ENCODE measurements at regions not wholly inside any gene's neighbourhood (a gene's known extent, or its start where the extent isn't known, plus 50 kb on each side); places are given as distances from the start of the nearest gene placed in this dataset.

- H3K36me3 Mint-ChIP-seq: no peaks in the 10 kb centered on the region
- no peak overlapping the region for H3K4me3 ChIP-seq (replicated peaks in 1 of 3; ENCODE audit: low read depth in 2 of 3, low read length in 3 of 3)
- DNase-seq: no peak
- no peaks in the 10 kb centered on the region for H3K27me3 ChIP-seq (ENCODE audit: control insufficient read depth in 2 of 2, insufficient read depth in 2 of 2, low read length in 2 of 2)
- H3K9me3 ChIP-seq (replicated peaks in 1 of 2; ENCODE audit: control insufficient read depth in 1 of 2, insufficient read depth in 1 of 2, low read length in 2 of 2): no peaks in the 10 kb centered on the region
- no peak overlapping the region for H2AFZ ChIP-seq (ENCODE audit: insufficient read depth, low read depth, low read length, poor library complexity, severe bottlenecking)
- H3K27me3 Mint-ChIP-seq (ENCODE audit: low read depth in 3 of 3): peaks cover 0 to 2% (median 1%) of the 10 kb centered on the region in 3 donors
- TF ChIP-seq, protein P1, sequence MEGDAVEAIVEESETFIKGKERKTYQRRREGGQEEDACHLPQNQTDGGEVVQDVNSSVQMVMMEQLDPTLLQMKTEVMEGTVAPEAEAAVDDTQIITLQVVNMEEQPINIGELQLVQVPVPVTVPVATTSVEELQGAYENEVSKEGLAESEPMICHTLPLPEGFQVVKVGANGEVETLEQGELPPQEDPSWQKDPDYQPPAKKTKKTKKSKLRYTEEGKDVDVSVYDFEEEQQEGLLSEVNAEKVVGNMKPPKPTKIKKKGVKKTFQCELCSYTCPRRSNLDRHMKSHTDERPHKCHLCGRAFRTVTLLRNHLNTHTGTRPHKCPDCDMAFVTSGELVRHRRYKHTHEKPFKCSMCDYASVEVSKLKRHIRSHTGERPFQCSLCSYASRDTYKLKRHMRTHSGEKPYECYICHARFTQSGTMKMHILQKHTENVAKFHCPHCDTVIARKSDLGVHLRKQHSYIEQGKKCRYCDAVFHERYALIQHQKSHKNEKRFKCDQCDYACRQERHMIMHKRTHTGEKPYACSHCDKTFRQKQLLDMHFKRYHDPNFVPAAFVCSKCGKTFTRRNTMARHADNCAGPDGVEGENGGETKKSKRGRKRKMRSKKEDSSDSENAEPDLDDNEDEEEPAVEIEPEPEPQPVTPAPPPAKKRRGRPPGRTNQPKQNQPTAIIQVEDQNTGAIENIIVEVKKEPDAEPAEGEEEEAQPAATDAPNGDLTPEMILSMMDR (IDR thresholded peaks at IDR 0.05): no peak
- no peak overlapping the region for H3K9ac ChIP-seq (ENCODE audit: insufficient read depth, low read length, poor library complexity, severe bottlenecking)
- no peaks in the 10 kb centered on the region for H4K20me1 ChIP-seq (ENCODE audit: insufficient read depth, low read length)
- H3K4me1 ChIP-seq (ENCODE audit: control insufficient read depth in 1 of 2, insufficient read depth in 2 of 2, low read length in 2 of 2): no peaks in the 10 kb centered on the region
- peaks cover 0 to 7% (median 2%) of the 10 kb centered on the region in 7 donors for H3K9me3 Mint-ChIP-seq
- H3K36me3 ChIP-seq (replicated peaks in 1 of 2; ENCODE audit: control insufficient read depth in 1 of 2, insufficient read depth in 2 of 2, low read length in 2 of 2): no peaks in the 10 kb centered on the region
- intact Hi-C loops (cut with micrococcal nuclease): no loop called here
- H3K27ac Mint-ChIP-seq: no peak overlapping the region
- no peaks in the 10 kb centered on the region for H3K79me2 ChIP-seq (ENCODE audit: insufficient read depth, low read length)
- no peak overlapping the region for H3K4me3 Mint-ChIP-seq
- WGBS (ENCODE audit: insufficient coverage): 100% methylated on average over 1 of the region's 4 CpGs
- no peak overlapping the region for H3K4me2 ChIP-seq (replicated peaks; ENCODE audit: extremely low read depth, low read length, poor library complexity, severe bottlenecking)
- no peak overlapping the region for H3K27ac ChIP-seq (ENCODE audit: low read depth in 1 of 2, low read length in 2 of 2)
- H3K4me1 Mint-ChIP-seq: no peaks in the 10 kb centered on the region
These were observed 271.8 kb upstream of the DMAC1 start for GRCh38 chr9:8071445-8071798.

- Histone ChIP-seq H4K20me1 (ENCODE audit: insufficient read depth, low read length) (no peaks in the 10 kb centered on the region), H3K9me3 (replicated peaks in 1 of 2; ENCODE audit: control insufficient read depth in 1 of 2, insufficient read depth in 1 of 2, low read length in 2 of 2) (no peaks in the 10 kb centered on the region), H3K27me3 (ENCODE audit: control insufficient read depth in 2 of 2, insufficient read depth in 2 of 2, low read length in 2 of 2) (no peaks in the 10 kb centered on the region), H3K27ac (ENCODE audit: low read depth in 1 of 2, low read length in 2 of 2) (no peak overlapping the region), H3K9ac (ENCODE audit: insufficient read depth, low read length, poor library complexity, severe bottlenecking) (no peak overlapping the region), H3K79me2 (ENCODE audit: insufficient read depth, low read length) (no peaks in the 10 kb centered on the region), H3K4me3 (replicated peaks in 1 of 3; ENCODE audit: low read depth in 2 of 3, low read length in 3 of 3) (no peak overlapping the region), H3K4me1 (ENCODE audit: control insufficient read depth in 1 of 2, insufficient read depth in 2 of 2, low read length in 2 of 2) (no peaks in the 10 kb centered on the region), H3K4me2 (replicated peaks; ENCODE audit: extremely low read depth, low read length, poor library complexity, severe bottlenecking) (no peak overlapping the region), H3K36me3 (replicated peaks in 1 of 2; ENCODE audit: control insufficient read depth in 1 of 2, insufficient read depth in 2 of 2, low read length in 2 of 2) (no peaks in the 10 kb centered on the region), H2AFZ (ENCODE audit: insufficient read depth, low read depth, low read length, poor library complexity, severe bottlenecking) (no peak overlapping the region)
- TF ChIP-seq, protein P1 (IDR thresholded peaks at IDR 0.05): no peak
- intact Hi-C loops (cut with micrococcal nuclease): no loop called here
- Mint-ChIP-seq H3K4me3 (no peak overlapping the region), H3K9me3 (peaks cover 0 to 7% (median 2%) of the 10 kb centered on the region in 7 donors), H3K27ac (no peak overlapping the region), H3K36me3 (no peaks in the 10 kb centered on the region), H3K4me1 (no peaks in the 10 kb centered on the region), H3K27me3 (ENCODE audit: low read depth in 3 of 3) (peaks cover 0 to 2% (median 1%) of the 10 kb centered on the region in 3 donors)
- DNase-seq: no peak
- 77% methylated on average over 4 of the region's 5 CpGs for WGBS (ENCODE audit: insufficient coverage)
These were observed 271.3 kb upstream of the DMAC1 start for GRCh38 chr9:8070779-8071444.
